Stimulated activated CD4-positive, alpha-beta T cell treated with anti-CD3 and anti-CD28 coated beads, TNF-alpha, amount 100 ng/mL, for 48 hours (primary cell): ENCODE measurements at regions not wholly inside any gene's neighbourhood (a gene's known extent, or its start where the extent isn't known, plus 50 kb on each side); places are given as distances from the start of the nearest gene placed in this dataset.
A peak's percentile ranks its signal among the peaks of the same experiment; 100 is the strongest.

ENCODE experiments used
- DNase-seq, 3 donors: peaks; one replicate each; pipeline ENCODE4 v3.0.0-alpha.2; 2020; ENCODE audit warnings: low read depth in 3 of 3

DNA sequence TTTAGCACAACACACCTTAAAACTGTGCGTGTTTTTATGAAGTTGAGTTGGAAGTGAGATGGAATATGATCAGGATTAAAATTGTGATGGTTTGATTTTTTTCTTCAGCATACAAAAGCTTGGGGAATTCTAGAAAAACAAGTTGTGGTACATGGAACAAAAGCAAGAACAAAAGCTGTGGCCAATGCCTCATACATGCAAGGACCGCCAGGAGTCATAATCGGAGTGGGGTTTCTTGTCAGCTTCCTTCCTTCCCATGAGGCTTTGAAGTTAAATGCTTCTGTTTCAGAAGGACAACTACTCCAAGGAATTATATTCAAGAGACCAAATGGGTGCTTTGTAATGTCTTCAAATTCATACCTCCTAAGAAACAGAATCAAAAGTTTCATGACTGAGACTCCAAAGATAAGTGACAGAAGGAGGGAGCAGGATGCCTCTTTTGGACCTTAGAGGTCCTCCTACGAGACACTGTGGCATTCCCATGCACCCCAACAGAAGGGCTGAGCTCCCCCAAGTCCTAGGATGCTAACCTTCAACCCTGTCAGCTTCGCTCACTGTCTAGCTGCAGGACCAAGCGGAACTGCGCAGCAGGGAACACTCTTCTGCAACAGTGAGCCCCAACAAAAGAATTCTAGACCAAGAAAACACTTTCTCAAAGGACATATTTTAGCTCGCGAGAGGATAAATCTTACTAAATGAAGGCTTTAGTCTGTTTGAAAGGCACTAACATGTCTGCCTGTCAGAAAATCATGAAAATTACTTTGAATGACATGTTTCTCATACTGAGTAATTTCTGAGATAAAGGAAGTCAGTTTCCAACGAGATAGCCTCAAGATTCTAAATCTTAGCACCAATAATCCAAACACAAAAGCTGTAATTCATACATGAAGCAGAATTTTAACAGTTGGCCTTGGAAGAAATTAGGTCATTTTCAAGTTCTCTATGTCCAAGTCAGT is 108.5 kb upstream of the NHSL1 start:
- DNase-seq = no peak

DNA sequence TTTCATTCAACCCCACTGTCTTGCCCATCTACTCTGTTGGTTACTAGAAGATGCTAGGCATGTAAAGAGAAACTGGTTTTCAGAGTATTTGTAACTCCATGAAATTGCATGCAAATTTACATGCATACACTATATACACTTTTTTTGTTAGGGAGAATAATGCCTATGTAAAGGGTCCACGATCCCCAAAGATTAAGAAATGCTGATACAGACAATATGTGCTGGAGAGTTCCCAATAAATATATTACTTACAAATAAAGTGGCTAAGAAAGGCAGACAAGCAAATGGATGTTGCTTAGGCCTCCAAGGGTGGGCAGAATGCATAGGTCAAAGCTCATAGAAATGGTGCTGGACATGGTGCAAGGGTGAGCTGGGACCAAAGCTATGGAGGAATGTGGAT is 109.6 kb upstream of the NHSL1 start:
- DNase-seq = no peak

DNA sequence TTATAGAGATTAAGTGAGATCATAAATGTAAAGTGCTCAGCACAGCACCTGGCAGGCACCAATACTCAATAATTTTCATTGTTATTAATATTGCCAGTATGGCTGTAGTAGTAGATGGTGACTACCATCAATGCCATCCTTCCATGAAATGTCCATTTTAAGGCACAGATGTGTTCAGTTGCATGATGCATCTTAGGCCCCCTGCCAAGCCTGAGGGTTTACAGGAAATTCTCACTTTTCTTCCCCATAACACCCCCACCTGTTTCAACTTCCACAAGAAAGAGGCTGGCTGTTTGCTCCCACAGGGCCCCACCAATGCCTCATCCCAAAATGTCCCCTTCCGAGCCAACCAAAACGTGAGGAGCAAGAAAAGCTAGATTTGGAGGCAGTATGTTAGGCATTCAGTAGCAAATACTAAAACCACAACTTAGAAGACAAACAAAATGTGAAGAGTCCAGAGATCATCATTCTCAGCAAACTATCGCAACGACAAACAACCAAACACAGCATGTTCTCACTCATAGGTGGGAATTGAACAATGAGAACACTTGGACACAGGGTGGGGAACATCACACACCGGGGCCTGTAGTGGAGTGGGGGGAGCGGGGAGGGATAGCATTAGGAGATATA is 110.6 kb upstream of the NHSL1 start:
- no peak for DNase-seq

DNA sequence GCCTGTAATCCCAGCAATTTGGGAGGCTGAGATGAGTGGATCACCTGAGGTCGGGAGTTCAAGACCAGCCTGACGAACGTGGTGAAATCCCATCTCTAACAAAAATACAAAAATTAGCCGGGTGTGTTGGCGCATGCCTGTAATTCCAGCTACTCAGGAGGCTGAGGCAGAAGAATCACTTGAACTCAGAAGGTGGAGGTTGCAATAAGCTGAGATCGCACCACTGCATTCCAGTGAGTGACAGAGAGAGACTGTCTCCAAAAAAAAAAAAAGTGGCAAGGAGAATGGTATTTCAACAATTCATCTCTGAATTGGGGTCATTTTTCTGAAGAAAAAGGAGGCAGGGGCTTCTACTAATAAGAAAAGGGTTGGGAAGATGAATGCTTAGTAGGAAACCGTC is 111.5 kb upstream of the NHSL1 start:
- DNase-seq = no peak

DNA sequence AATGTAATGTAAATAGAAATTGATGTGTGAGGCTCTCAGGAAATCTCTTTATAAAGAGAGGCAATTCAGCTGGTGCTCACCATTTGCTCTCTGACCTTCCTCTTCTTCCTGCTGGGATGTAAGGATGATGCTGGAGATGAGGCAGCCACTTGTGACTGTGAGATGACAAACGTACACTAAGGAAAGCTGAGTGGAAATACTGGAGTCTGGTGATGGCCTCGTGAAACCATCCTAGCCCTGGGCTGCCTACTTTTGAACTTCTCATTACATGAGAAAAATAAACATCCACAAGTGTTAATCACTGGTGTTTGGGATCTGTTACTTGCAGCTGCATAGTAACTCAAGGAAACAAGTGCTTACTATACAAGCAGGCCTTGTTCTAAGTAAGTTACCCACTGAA is 114.9 kb upstream of the NHSL1 start:
- no peak for DNase-seq

DNA sequence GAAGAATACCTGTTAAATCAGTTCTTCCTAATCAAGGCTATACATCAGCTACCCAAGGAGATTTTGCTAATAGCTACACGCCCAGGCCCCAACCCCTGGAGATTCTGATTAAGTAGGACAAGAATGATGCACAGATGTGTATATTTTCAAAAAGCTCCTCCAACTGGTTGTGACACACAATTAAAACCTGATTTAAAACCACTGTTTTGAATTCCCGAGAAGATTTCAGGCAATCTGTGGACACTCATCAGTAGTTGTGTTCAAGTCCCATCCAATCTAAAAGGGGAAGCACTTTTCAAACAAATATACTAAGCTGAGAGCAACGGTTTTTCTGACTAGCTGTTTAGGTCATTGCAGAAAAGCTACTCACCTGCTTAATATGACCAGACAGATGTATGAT is 118.9 kb upstream of the NHSL1 start:
- no peak for DNase-seq

DNA sequence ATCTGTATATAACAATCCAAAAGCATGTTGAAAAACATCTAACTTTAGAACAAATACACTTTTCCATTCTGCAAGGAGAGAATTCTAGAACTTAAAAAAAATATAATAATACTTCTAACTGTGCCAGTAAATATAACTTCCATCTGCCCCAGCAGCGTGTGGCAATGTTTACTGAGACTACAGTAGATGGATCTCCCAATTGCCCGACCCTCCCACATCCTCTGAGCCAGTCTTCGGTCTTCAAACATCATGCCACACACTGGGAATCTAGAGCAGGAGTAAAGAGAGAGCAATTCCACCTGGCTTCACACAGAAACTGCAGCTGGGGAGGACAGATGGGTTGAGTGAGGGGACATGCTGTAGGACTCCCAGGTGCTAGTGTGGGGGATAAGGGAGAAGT is 121.3 kb upstream of the NHSL1 start:
- DNase-seq = no peak

DNA sequence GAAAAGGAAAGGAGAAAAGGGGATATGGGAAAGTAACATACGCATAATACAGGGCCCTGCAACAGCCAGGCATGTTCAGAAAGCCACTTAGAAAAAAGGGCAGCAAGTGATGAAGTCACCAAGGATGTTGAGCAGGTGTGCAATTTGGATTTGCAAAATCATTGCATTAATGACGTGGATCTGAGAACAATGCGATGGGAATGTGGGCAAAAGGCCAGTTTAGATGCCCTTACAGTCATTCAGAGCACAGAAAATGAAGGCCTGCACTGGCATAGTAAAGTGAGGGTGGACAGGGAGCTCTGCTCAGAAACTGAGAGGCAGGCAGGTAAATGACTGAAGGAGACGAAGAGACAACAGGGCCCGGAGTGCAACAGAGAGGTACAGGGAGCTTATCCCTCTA is 123.7 kb upstream of the NHSL1 start:
- DNase-seq = no peak

DNA sequence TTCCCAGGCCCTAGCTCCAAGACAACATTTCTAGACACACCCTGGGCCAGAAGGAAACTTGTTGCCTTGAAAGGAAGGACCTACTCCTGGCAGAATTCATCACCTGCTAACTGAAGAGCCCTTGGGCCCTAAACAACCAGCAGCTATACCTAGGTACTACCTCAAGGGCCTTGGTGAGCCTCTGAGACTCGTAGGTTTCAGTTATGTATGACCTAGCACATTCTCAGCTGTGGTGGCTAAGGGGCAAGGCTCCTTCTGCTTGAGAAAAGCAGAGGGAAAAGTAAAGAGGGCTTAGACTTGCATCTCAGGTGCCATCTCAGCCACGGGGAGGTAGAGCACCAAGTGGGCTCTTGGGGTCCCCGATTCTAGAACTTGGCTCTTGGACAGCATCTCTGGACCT is 132.3 kb upstream of the NHSL1 start:
- DNase-seq = no peak

DNA sequence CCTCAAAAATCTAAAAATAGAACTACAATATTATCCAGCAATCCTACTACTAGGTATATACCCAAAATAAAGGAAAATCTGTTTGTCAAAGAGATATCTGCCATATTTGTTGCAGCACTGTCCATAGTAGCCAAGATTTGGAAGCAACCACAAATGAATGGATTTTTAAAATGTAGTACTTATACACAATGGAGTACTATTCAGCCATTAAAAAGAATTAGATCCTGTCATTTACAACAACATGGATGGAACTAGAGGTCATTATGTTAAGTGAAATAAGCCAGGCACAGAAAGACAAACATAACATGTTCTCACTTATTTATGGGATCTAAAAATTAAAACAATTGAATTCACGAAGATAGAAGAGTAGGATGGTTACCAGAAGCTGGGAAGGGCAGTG is 135.7 kb upstream of the CCDC28A start:
- DNase-seq = no peak

DNA sequence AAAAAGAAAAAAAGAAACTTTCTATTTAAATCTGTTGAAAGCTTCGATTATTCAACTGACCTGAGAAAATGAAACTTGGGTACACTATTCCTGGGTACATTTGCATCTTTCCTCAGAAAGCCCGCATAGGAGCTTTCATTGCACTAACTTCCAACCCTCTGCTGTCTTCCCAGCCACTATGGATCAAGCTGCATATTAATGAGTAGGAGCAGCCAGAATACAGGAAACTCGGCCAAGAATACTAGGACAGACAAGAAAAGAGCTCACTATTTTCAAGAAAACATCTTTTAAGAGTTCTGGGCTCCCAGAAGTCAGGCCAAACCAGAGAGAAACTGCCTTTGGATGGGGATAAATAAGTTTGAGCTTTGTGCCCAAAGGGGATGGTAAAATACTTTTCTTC is 135.0 kb upstream of the CCDC28A start:
- DNase-seq = no peak

DNA sequence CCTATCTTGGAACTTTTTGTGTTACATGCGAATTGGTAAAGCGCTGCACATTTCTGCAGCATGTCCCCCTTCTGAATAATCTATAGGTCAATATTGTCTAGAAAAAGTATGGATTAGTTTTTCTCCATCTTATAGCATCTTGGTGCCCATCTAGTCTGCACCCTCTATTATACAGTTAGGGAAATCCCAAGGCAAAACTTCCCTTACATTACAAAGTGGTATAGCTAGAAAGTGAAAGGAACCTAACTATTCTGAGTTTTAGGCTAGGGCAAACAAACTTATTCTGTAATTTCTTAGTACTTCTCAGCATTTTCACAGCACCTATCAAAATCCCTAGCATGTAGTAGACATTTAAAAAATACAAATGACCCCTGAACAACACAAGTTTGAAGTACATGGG is 133.5 kb upstream of the CCDC28A start:
- no peak for DNase-seq

DNA sequence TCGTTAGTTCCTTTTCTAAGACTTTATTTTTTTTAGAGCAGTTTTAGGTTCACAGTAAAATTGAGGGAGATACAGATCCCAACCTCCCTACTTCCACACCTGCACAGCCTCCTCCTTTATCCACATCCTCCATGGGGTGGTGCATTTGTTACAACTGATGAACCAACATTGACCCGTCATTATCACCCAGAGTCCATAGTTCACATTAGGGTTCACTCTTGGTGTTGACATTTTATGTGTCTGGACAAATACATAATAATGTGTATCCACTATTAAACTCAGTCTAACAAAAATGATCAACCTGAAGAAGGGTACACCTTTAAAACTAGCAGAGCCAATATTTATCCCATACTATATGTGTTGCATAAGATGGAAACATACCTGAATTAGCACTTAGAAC is 130.4 kb upstream of the CCDC28A start:
- DNase-seq = no peak

DNA sequence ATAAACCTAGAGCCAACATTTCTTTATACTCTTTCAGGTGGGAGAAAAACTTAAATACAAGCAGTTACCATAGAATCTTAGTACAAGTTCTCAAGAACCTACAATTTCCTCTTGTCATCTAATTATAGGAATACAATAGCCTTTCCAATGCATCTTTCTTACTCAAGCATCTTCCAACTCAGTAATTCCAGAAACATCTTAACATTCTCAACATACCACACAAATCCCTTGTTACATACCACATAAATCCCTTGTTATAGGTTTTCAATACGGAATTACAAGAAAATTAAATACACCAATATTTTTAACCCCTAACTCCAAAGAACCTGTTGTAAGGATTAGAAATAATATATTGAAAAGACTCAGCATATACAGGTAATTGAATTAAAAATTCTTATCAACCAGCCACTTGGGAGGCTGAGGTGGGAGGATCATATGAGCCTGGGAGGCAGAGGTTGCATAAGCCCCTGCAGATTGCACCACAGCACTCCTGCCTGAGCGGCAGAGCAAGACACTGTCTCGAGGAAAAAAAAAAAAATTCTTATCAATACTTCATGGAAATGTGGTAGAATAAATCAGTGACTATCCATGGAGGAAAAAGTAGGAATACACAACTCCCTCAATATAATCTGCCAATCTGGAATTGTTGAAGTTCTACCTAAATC is 127.5 kb upstream of the CCDC28A start:
- DNase-seq = no peak

DNA sequence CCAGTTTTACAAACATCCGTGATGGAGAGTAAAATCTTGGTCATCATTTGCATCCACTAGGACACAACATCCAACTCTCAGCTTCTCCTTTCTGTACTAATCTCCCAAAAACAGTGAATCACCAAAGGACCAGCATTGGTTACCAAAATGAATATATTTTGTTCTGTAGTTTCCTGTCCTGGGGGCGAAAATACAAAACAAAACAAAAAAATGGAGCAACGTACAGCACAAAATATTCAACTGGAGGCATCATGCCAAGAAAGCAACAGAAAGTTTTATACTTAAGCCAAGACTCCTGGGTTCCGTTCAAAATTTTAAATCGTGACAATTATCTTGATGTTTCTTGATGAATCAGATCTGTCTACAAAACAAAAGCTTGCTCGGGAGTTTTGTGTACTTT is 126.6 kb upstream of the CCDC28A start:
- DNase-seq = no peak

DNA sequence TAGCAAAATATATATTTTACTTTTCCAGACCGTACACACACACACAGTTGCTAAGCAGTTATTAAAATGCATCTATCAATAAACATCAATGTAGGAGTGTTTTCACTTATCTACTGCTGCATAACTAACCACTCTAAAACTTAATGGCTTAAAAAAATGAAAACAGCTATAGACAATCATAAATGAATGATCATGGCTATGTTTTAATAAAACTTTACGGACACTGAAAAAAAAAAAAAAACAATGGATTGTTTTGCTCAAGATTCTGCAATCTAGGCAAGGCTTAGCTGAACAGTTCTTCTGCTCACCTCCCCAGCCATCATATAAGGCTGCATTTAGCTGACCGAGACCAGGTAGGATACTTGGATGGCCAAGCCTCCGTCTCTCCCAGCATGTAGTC is 125.4 kb upstream of the CCDC28A start:
- no peak for DNase-seq

DNA sequence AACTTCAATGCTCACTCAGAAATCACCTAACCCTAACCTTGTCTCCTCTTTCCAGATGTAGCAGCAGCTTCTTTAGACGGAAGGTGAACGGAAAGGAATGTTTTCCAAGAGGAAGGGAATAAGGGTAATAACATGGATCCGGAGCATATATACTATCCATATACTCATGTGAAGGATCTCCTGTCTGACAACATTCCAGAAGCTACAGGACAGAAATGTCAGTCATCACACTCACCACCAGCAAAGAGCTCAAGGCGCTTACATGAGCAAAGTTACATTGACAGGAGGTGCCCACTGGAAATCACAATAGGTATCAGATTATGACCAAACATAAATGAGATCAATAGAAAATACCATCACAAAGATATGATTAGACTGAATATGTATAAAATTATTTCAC is 122.1 kb upstream of the CCDC28A start:
- no peak for DNase-seq

DNA sequence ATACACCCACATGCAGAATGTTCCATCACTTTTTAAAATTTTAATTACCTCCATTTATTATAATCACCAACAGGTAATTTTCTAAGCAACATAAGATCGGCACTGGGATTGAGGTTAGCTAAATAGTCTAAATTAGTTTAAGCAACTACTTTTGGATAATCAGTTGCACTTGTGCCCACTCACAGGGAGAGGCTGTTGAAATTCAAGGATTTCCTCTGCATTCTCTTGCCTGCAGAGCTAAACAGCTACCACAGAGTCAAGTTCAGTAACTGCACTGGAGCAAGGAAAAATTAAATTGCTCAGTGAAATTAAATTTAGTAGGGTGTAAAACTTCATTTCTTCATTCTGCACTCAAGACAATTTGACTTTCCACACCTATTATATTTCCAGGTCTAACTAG is 120.7 kb upstream of the CCDC28A start:
- no peak for DNase-seq

DNA sequence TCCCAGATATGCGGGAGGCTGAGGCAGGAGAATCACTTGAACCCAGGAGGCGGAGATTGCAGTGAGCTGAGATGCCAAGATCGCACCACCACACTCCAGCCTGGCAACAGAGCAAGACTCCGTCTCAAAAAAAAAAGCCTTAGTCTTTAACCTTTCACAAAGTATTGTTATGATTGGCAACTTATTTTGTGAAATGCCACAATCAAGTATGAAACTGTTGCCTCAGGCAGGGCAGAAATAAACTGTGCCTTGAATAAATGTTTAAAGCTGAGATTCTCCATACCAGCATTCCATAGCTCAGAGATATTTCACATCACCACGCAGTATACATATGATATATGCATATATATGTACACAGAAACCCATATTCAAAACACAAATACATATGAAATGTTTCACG is 120.1 kb upstream of the CCDC28A start:
- DNase-seq = no peak

DNA sequence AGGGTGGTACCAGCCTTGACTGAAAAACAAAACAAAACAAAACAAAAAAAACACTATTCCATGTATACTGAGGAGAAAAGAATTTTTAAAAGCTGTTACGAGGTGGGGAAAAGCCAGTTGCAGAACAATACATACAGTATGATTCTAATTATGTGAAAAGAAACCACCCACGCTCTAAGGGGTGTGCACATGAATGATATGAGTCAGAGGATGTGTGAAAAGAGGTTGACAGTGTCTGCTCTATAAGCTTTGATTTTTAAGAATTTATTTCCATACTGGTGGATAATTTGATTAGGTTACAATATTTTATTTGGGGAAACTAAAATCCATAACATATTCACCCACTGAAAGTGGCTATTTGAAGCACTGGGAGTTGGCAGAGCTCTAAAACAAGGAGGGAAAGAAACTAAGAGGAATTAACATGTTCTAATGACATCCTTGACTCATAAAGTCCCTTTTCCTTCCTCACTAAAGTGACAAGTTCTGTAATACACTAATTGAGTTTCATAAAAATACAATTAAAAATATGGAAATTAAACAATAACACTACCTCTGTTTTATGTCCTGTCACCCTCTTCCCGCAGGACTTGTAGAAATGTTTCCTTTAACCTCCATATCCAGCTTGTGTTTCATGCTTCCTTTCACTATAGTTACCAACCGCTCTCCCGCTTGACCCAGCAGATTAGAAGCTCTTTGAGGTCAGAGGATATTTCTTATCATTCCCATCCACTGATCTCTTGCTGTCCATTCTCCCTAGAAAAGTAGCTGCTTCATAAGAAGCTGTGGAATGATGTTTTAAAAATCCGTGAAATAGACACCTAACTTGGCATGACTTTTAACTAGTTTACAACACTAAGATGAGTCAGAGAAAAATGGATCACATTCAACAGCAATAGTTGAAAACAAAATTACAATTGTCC is 118.6 kb upstream of the CCDC28A start:
- DNase-seq = peak in 2 of 3 donors; percentile 9 to 34

DNA sequence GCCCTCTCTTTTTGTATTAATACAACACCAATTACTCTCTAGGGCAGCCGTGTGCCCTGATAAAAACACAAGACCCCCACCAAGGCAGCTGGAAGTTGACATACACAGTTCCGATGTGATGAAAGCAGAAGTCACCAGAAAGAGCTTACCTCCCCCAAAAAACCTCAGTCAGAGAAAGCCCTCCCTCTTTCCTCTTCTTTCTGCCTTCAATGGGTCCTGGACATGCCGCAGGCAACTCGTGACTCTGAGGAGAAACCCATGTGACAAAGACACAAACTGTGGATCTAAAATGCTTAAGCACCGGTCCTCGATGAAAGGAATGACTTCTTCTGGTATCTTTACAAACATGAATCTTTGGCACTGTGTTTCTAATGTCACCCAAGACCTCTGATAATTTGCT is 117.7 kb upstream of the CCDC28A start:
- DNase-seq = no peak
